ENCODE measurements at regions not wholly inside any gene's neighbourhood (a gene's known extent, or its start where the extent isn't known, plus 50 kb on each side); places are given as distances from the start of the nearest gene placed in this dataset.
"Not testable (repeated sequence)": the region's sequence is repeated elsewhere in the genome, so short reads cannot be mapped to it uniquely, and the experiment has no call there.

- DNase-seq (ENCODE audit: low read depth, low spot score), result not testable (repeated sequence)
These were observed 83.0 kb downstream of the POTEC start for GRCh38 chr18:14460364-14460763.

- DNase-seq (ENCODE audit: low read depth, low spot score), result not testable (repeated sequence)
These were observed 83.6 kb downstream of the POTEC start for GRCh38 chr18:14459826-14460225.

GRCh38 chr18:14458009-14458945 is 85.1 kb downstream of the POTEC start:
- DNase-seq (ENCODE audit: low read depth, low spot score), result not testable (repeated sequence)

GRCh38 chr18:14450637-14451009 is 92.8 kb downstream of the POTEC start:
- not testable (repeated sequence) for DNase-seq (ENCODE audit: low read depth, low spot score)

- DNase-seq (ENCODE audit: low read depth, low spot score), result not testable (repeated sequence)
These were observed 93.3 kb downstream of the POTEC start for GRCh38 chr18:14449995-14450636.

- not testable (repeated sequence) for DNase-seq (ENCODE audit: low read depth, low spot score)
These were observed 94.3 kb downstream of the POTEC start for GRCh38 chr18:14449062-14449461.

- DNase-seq (ENCODE audit: low read depth, low spot score), result not testable (repeated sequence)
These were observed 95.7 kb downstream of the POTEC start for GRCh38 chr18:14447715-14448114.

GRCh38 chr18:14435460-14435859 is 107.9 kb downstream of the POTEC start:
- not testable (repeated sequence) for DNase-seq (ENCODE audit: low read depth, low spot score)

- DNase-seq (ENCODE audit: low read depth, low spot score), result not testable (repeated sequence)
These were observed 111.0 kb downstream of the POTEC start for GRCh38 chr18:14432371-14432770.

GRCh38 chr18:14431031-14431521 is 112.3 kb downstream of the POTEC start:
- not testable (repeated sequence) for DNase-seq (ENCODE audit: low read depth, low spot score)

GRCh38 chr18:14415806-14416205 is 127.6 kb downstream of the POTEC start:
- not testable (repeated sequence) for DNase-seq (ENCODE audit: low read depth, low spot score)

GRCh38 chr18:14415399-14415798 is 128.0 kb downstream of the POTEC start:
- DNase-seq (ENCODE audit: low read depth, low spot score), result not testable (repeated sequence)

GRCh38 chr18:14395533-14395932 is 147.9 kb downstream of the POTEC start:
- DNase-seq (ENCODE audit: low read depth, low spot score), result not testable (repeated sequence)

- DNase-seq (ENCODE audit: low read depth, low spot score), result not testable (repeated sequence)
These were observed 149.8 kb downstream of the POTEC start for GRCh38 chr18:14393563-14394103.

GRCh38 chr18:14392604-14393003 is 150.8 kb downstream of the POTEC start:
- not testable (repeated sequence) for DNase-seq (ENCODE audit: low read depth, low spot score)

- DNase-seq (ENCODE audit: low read depth, low spot score), result not testable (repeated sequence)
These were observed 158.4 kb downstream of the POTEC start for GRCh38 chr18:14384961-14385360.

- not testable (repeated sequence) for DNase-seq (ENCODE audit: low read depth, low spot score)
These were observed 160.7 kb downstream of the POTEC start for GRCh38 chr18:14382666-14383065.

- not testable (repeated sequence) for DNase-seq (ENCODE audit: low read depth, low spot score)
These were observed 163.9 kb downstream of the POTEC start for GRCh38 chr18:14379489-14379888.

GRCh38 chr18:14378376-14378775 is 165.0 kb downstream of the POTEC start:
- not testable (repeated sequence) for DNase-seq (ENCODE audit: low read depth, low spot score)

- DNase-seq (ENCODE audit: low read depth, low spot score), result not testable (repeated sequence)
These were observed 182.1 kb downstream of the POTEC start for GRCh38 chr18:14361346-14361745.

GRCh38 chr18:14357553-14358297 is 185.7 kb downstream of the POTEC start:
- not testable (repeated sequence) for DNase-seq (ENCODE audit: low read depth, low spot score)
